Fibroblast of mammary gland (primary cell): ENCODE measurements at regions not wholly inside any gene's neighbourhood (a gene's known extent, or its start where the extent isn't known, plus 50 kb on each side); places are given as distances from the start of the nearest gene placed in this dataset.

Source experiments
- DNase-seq: peaks from one replicate; pipeline ENCODE4 v3.0.0-alpha.2; 2010; ENCODE audit warnings: low read depth
- H3K4me3 ChIP-seq: 2 replicates; pipeline ENCODE4 v1.5.1; 2011; ENCODE audit warnings: low read depth, mild to moderate bottlenecking, low read length, moderate library complexity; ENCODE audit not compliant: control insufficient read depth
- CTCF ChIP-seq: conservative IDR thresholded peaks from 2 replicates; pipeline ENCODE4 v1.5.1; 2011; ENCODE audit warnings: low read depth, low read length, inconsistent platforms; ENCODE audit not compliant: control insufficient read depth, insufficient read depth

GRCh38 chr11:101748572-101749344 lies 165.0 kb upstream of the TRPC6 start:
- DNase-seq: no peak
- no peak for TF ChIP-seq CTCF

DNA sequence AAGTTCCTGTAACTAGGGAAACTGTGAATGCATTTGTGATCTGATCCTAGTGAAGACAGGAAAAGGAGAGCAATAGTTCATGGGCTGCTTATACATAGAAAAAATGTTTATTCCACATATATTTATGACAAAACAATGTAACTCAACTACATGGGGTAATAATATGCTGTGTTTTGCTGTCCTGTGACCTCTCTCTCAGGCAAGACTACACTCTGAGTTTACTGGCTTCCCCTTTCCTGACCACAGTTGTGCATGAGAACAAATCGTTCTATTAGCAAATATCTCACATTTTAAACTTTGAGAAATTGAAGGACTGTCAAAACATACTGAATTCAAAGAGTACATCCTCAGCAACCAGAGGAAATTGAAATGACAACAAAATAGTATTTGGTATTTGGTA lies 161.9 kb upstream of the TRPC6 start:
- DNase-seq: no peak
- TF ChIP-seq CTCF: no peak

More at GRCh38 chr11:101748572-101749344, 165.0 kb upstream of the TRPC6 start:
- no peak overlapping the region for H3K4me3 ChIP-seq

GRCh38 chr11:101743828-101744227 lies 160.0 kb upstream of the TRPC6 start:
- H3K4me3 ChIP-seq: no peak overlapping the region
- DNase-seq: no peak
- no peak for TF ChIP-seq CTCF

More for the DNA sequence above, 161.9 kb upstream of the TRPC6 start:
- H3K4me3 ChIP-seq: no peak overlapping the region

DNA sequence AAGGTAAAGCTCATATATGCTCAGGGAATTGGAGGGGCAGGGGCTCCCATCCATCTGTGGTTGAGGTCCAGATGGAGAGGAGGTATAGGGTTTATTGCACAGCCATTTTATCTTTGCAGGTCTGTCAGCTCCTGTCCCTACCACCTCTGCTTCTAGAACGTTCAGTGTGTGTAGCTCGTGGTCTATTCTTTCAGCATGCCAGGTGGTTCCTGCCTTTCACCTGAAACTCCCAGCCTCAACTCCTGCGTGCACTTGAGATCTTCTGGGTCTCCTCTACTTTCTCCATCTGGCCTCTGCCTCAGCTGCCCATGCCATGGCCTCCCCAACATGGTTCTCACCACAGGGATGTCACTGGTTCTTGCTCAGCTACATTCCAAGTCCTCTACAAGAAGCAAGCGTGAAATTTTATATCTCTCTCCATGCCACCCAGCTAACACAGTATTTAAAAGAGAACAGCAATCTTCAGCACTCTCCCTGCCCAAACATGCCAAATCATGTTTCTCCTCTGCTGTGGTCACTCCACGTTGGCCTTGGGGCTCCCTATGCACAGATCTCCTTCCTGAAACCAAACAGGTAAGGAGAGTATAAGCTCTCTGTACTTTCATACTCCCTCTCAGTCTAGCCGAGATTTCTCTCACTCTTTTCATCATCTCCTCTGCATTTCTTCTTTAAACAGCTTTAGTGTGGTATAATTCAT lies 157.8 kb upstream of the TRPC6 start:
- no peak for TF ChIP-seq CTCF
- DNase-seq: no peak
- H3K4me3 ChIP-seq: no peak overlapping the region

DNA sequence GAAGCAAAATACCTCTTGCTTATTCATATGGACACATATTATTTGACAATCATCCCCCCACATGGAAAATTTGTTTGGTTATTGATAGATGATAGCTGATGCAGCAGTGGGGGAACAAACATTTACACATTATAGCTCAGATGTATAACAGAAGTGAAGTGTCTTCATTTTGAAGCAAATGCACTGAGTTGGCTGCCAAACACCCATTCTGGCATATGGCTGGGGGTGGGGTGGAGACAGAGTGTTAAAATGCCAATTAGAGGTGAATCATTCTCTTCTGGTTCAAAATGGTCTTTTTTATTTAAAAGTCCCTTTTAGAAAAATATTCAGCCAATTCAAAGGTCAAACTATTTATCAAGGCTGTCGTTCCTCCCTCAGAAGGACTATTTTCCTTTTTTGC lies 157.3 kb upstream of the TRPC6 start:
- DNase-seq: no peak
- H3K4me3 ChIP-seq: no peak overlapping the region
- TF ChIP-seq CTCF: no peak

GRCh38 chr11:101738452-101738851 lies 154.6 kb upstream of the TRPC6 start:
- H3K4me3 ChIP-seq: no peak overlapping the region
- TF ChIP-seq CTCF: no peak
- DNase-seq: no peak
